ENCODE measurements at regions not wholly inside any gene's neighbourhood (a gene's known extent, or its start where the extent isn't known, plus 50 kb on each side); places are given as distances from the start of the nearest gene placed in this dataset.

DNA sequence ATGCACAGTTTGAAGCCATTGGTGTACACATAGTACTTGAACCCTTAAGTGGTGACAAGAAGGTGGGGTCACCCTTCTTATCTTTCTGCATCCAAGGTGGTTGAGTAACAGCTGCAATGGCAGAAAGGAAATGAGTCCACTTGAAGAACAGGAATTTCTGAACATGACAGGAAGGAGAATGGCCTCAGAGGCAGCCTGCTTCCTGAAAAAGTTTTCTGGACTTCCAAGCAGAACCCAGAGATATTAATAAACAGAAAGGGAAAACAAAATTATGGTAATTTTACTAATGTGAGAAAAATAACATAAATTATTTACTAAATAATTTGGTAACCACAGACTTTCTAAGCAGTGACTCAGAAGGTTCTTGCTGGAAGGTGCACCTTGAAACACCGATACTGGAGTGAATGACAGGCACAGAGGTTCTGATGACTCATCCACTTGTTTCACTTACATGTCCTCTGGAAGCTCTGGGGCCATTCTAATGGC is 119.9 kb upstream of the HS3ST1 start (continued):
- TF ChIP-seq, protein P1, sequence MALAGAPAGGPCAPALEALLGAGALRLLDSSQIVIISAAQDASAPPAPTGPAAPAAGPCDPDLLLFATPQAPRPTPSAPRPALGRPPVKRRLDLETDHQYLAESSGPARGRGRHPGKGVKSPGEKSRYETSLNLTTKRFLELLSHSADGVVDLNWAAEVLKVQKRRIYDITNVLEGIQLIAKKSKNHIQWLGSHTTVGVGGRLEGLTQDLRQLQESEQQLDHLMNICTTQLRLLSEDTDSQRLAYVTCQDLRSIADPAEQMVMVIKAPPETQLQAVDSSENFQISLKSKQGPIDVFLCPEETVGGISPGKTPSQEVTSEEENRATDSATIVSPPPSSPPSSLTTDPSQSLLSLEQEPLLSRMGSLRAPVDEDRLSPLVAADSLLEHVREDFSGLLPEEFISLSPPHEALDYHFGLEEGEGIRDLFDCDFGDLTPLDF (CRISPR knock-in tag; IDR thresholded peaks at IDR 0.05): no peak
- no peak for TF ChIP-seq GABPB1 (CRISPR knock-in tag; IDR thresholded peaks at IDR 0.05)

DNA sequence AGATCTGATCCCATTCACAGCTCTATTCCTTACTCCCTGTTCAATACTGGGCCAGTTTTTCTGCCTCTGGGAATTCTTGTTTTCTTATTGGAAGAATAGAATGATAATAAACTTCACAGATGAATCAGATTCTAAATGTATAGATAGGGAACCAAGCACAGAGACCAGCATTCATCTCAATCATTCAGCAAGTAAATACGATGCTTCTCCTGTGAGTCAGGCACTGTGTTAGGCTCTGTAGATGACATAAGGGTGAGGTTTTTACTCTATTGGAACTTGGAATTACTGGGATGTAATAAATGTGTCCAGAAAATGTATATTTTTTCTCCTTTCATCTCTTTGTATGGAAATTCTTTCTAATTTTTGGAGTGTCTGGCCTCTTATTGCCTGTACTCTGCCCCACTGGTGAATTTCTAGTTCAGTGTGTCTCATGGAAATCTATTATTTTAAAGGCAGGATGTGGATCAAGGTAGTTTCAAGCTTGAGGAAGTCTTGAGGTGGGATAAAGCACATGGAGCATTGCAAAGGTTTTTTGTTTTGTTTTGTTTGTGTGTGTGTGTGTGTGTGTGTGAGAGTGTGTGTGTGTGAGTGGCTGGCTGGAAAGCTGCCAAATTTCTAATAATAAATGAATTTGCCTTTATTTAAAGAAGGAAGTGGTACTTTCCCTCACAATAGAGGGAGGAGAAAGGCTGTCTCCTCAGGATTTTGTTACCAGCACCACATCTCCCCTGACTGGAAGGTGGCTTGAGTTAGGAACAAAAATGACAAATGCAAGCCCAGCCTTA is 117.9 kb upstream of the HS3ST1 start:
- POLR2A ChIA-PET: no interaction called here
- Mint-ChIP-seq H3K27ac (no peak overlapping the region), H3K27me3 (ENCODE audit: low read depth) (peaks cover 6% of the 10 kb centered on the region; the same call in 1 of the 2 replicates), H3K9me3 (peaks cover 75% of the 10 kb centered on the region), H3K36me3 (peaks cover 55% of the 10 kb centered on the region), H3K4me3 (no peak overlapping the region), H3K4me1 (no peaks in the 10 kb centered on the region)
- CTCF ChIA-PET: no interaction called here
- ATAC-seq: no peak
- DNase-seq (ENCODE audit: low spot score): no peak
- no peak for TF ChIP-seq TP53 (CRISPR knock-in tag; IDR thresholded peaks at IDR 0.05)
- TF ChIP-seq GABPB1 (CRISPR knock-in tag; IDR thresholded peaks at IDR 0.05): no peak
- no peak for TF ChIP-seq TCF7 (CRISPR knock-in tag; IDR thresholded peaks at IDR 0.05; ENCODE audit: low read depth)
- TF ChIP-seq MXD4 (CRISPR knock-in tag; IDR thresholded peaks at IDR 0.05; ENCODE audit: borderline replicate concordance): no peak
- no peak for TF ChIP-seq CBFB (CRISPR knock-in tag; IDR thresholded peaks at IDR 0.05; ENCODE audit: low read depth)
- no peak for TF ChIP-seq TEAD4 (CRISPR knock-in tag; IDR thresholded peaks at IDR 0.05)
- no peak for TF ChIP-seq NR2C2 (CRISPR knock-in tag; IDR thresholded peaks at IDR 0.05)
- TF ChIP-seq FOXP1 (CRISPR knock-in tag; IDR thresholded peaks at IDR 0.05; ENCODE audit: borderline replicate concordance): no peak
- TF ChIP-seq NFYB (CRISPR knock-in tag; conservative IDR thresholded peaks at IDR 0.05; ENCODE audit: low read depth): no peak
- TF ChIP-seq, protein P2, sequence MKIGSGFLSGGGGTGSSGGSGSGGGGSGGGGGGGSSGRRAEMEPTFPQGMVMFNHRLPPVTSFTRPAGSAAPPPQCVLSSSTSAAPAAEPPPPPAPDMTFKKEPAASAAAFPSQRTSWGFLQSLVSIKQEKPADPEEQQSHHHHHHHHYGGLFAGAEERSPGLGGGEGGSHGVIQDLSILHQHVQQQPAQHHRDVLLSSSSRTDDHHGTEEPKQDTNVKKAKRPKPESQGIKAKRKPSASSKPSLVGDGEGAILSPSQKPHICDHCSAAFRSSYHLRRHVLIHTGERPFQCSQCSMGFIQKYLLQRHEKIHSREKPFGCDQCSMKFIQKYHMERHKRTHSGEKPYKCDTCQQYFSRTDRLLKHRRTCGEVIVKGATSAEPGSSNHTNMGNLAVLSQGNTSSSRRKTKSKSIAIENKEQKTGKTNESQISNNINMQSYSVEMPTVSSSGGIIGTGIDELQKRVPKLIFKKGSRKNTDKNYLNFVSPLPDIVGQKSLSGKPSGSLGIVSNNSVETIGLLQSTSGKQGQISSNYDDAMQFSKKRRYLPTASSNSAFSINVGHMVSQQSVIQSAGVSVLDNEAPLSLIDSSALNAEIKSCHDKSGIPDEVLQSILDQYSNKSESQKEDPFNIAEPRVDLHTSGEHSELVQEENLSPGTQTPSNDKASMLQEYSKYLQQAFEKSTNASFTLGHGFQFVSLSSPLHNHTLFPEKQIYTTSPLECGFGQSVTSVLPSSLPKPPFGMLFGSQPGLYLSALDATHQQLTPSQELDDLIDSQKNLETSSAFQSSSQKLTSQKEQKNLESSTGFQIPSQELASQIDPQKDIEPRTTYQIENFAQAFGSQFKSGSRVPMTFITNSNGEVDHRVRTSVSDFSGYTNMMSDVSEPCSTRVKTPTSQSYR (CRISPR knock-in tag; IDR thresholded peaks at IDR 0.05): no peak
- TF ChIP-seq, protein P3, sequence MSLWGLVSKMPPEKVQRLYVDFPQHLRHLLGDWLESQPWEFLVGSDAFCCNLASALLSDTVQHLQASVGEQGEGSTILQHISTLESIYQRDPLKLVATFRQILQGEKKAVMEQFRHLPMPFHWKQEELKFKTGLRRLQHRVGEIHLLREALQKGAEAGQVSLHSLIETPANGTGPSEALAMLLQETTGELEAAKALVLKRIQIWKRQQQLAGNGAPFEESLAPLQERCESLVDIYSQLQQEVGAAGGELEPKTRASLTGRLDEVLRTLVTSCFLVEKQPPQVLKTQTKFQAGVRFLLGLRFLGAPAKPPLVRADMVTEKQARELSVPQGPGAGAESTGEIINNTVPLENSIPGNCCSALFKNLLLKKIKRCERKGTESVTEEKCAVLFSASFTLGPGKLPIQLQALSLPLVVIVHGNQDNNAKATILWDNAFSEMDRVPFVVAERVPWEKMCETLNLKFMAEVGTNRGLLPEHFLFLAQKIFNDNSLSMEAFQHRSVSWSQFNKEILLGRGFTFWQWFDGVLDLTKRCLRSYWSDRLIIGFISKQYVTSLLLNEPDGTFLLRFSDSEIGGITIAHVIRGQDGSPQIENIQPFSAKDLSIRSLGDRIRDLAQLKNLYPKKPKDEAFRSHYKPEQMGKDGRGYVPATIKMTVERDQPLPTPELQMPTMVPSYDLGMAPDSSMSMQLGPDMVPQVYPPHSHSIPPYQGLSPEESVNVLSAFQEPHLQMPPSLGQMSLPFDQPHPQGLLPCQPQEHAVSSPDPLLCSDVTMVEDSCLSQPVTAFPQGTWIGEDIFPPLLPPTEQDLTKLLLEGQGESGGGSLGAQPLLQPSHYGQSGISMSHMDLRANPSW (CRISPR knock-in tag; conservative IDR thresholded peaks at IDR 0.05; ENCODE audit: low read depth): no peak
- TF ChIP-seq, protein P4, sequence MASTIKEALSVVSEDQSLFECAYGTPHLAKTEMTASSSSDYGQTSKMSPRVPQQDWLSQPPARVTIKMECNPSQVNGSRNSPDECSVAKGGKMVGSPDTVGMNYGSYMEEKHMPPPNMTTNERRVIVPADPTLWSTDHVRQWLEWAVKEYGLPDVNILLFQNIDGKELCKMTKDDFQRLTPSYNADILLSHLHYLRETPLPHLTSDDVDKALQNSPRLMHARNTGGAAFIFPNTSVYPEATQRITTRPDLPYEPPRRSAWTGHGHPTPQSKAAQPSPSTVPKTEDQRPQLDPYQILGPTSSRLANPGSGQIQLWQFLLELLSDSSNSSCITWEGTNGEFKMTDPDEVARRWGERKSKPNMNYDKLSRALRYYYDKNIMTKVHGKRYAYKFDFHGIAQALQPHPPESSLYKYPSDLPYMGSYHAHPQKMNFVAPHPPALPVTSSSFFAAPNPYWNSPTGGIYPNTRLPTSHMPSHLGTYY (CRISPR knock-in tag; IDR thresholded peaks at IDR 0.05): no peak
- no peak for TF ChIP-seq ZNF232 (CRISPR knock-in tag; IDR thresholded peaks at IDR 0.05)
- no peak for TF ChIP-seq NR3C1 (CRISPR knock-in tag; conservative IDR thresholded peaks at IDR 0.05; ENCODE audit: low read depth)
- no peak for TF ChIP-seq NFATC4 (CRISPR knock-in tag; IDR thresholded peaks at IDR 0.05)
